CD14-positive monocyte (primary cell): ENCODE measurements at regions not wholly inside any gene's neighbourhood (a gene's known extent, or its start where the extent isn't known, plus 50 kb on each side); places are given as distances from the start of the nearest gene placed in this dataset.

Source experiments
- DNase-seq, 3 donors: peaks; one replicate each; pipeline ENCODE4 v3.0.0-alpha.2; 2011 to 2022
- H2AFZ ChIP-seq: 2 replicates; pipeline ENCODE4 v1.6.0; 2012; ENCODE audit warnings: mild to moderate bottlenecking, low read depth, low read length, inconsistent platforms; ENCODE audit not compliant: insufficient read depth, poor library complexity, severe bottlenecking
- H3K27ac ChIP-seq, 2 donors: 1 replicate in 1 of 2; 2 replicates in 1 of 2; pipeline ENCODE4 v1.5.1; 2012 to 2013; ENCODE audit warnings: low read length in 2 of 2, control low read depth in 1 of 2, inconsistent platforms in 1 of 2, low read depth in 1 of 2, mild to moderate bottlenecking in 1 of 2
- H3K27me3 ChIP-seq, 2 donors: one replicate each; pipeline versions ENCODE4 v1.6.0 to v1.6.1; 2011 to 2013; ENCODE audit warnings: low read length in 2 of 2; ENCODE audit not compliant: control insufficient read depth in 2 of 2, insufficient read depth in 2 of 2
- H3K36me3 ChIP-seq, 2 donors: replicated peaks in 1 of 2; 1 replicate in 1 of 2; 2 replicates in 1 of 2; pipeline versions ENCODE4 v1.5.1 to v1.6.1; 2012 to 2013; ENCODE audit warnings: low read length in 2 of 2, control low read depth in 1 of 2, inconsistent platforms in 1 of 2, mild to moderate bottlenecking in 1 of 2; ENCODE audit not compliant: insufficient read depth in 2 of 2, control insufficient read depth in 1 of 2
- H3K4me1 ChIP-seq, 2 donors: 1 replicate in 1 of 2; 2 replicates in 1 of 2; pipeline versions ENCODE4 v1.5.1 to v1.6.1; 2012 to 2013; ENCODE audit warnings: low read length in 2 of 2, control low read depth in 1 of 2, inconsistent platforms in 1 of 2, mild to moderate bottlenecking in 1 of 2, moderate library complexity in 1 of 2; ENCODE audit not compliant: insufficient read depth in 2 of 2, control insufficient read depth in 1 of 2
- H3K4me2 ChIP-seq: replicated peaks from 2 replicates; pipeline ENCODE3; 2012; ENCODE audit warnings: low read length, moderate library complexity, mild to moderate bottlenecking; ENCODE audit not compliant: poor library complexity, severe bottlenecking; ENCODE audit errors: extremely low read depth
- H3K4me3 ChIP-seq, 3 experiments: fragments of 200-600 bp in 1 of 3; sonication (generic) in 1 of 3; replicated peaks in 1 of 3; 1 replicate in 2 of 3; 2 replicates in 1 of 3; pipeline ENCODE4 v1.5.1; 2011 to 2013; ENCODE audit warnings: low read length in 3 of 3, mild to moderate bottlenecking in 3 of 3, control low read depth in 2 of 3, low read depth in 2 of 3, inconsistent platforms in 1 of 3, moderate library complexity in 1 of 3
- H3K79me2 ChIP-seq: 2 replicates; pipeline ENCODE4 v1.6.0; 2012; ENCODE audit warnings: mild to moderate bottlenecking, control low read depth, inconsistent platforms, low read length, moderate library complexity; ENCODE audit not compliant: insufficient read depth
- H3K9ac ChIP-seq: 2 replicates; pipeline ENCODE4 v1.6.0; 2017; ENCODE audit warnings: low read length, mild to moderate bottlenecking; ENCODE audit not compliant: insufficient read depth, poor library complexity, severe bottlenecking
- H3K9me3 ChIP-seq, 2 donors: replicated peaks in 1 of 2; 1 replicate in 1 of 2; 2 replicates in 1 of 2; pipeline versions ENCODE4 v1.5.1 to v1.6.1; 2012 to 2013; ENCODE audit warnings: low read length in 2 of 2, control low read depth in 1 of 2; ENCODE audit not compliant: control insufficient read depth in 1 of 2, insufficient read depth in 1 of 2
- H4K20me1 ChIP-seq: 2 replicates; pipeline ENCODE4 v1.6.0; 2012; ENCODE audit warnings: mild to moderate bottlenecking, low read length, control low read depth, moderate library complexity; ENCODE audit not compliant: insufficient read depth
- H3K27ac Mint-ChIP-seq, 7 donors: one replicate each; pipeline ENCODE4 v1.8.0; 2020; ENCODE audit warnings: mild to moderate bottlenecking in 7 of 7, mixed read lengths in 7 of 7, moderate library complexity in 6 of 7, inconsistent platforms in 2 of 7
- H3K27me3 Mint-ChIP-seq, 3 donors: one replicate each; pipeline ENCODE4 v1.8.0; 2021 to 2022; ENCODE audit warnings: low read depth in 3 of 3, mild to moderate bottlenecking in 3 of 3, mixed read lengths in 3 of 3, moderate library complexity in 3 of 3, inconsistent platforms in 1 of 3
- H3K36me3 Mint-ChIP-seq, 2 donors: one replicate each; pipeline ENCODE4 v1.8.0; 2020; ENCODE audit warnings: mixed read lengths in 2 of 2, inconsistent platforms in 1 of 2, mild to moderate bottlenecking in 1 of 2
- H3K4me1 Mint-ChIP-seq: one replicate; pipeline ENCODE4 v1.8.0; 2020; ENCODE audit warnings: mild to moderate bottlenecking, mixed read lengths
- H3K4me3 Mint-ChIP-seq, 2 donors: one replicate each; pipeline ENCODE4 v1.8.0; 2020; ENCODE audit warnings: mild to moderate bottlenecking in 2 of 2, mixed read lengths in 2 of 2, moderate library complexity in 1 of 2
- H3K9me3 Mint-ChIP-seq, 7 donors: one replicate each; pipeline ENCODE4 v1.8.0; 2020 to 2022; ENCODE audit warnings: mixed read lengths in 7 of 7, mild to moderate bottlenecking in 6 of 7, moderate library complexity in 6 of 7, inconsistent platforms in 2 of 7
- CTCF ChIP-seq: fragments of 200-600 bp; IDR thresholded peaks from one replicate; pipeline ENCODE4 v1.8.0; 2022; ENCODE audit warnings: antibody characterized with exemption, mild to moderate bottlenecking
- WGBS: methylation state at CpG from one replicate; pipeline ENCODE4 v1.1.5; 2013; ENCODE audit warnings: missing lambda C conversion rate; ENCODE audit not compliant: insufficient coverage; 5-methylcytosine and 5-hydroxymethylcytosine counted together
- intact Hi-C, 2 donors: fragments of 100-400 bp; cut with micrococcal nuclease; formaldehyde crosslinking; loops; one replicate each; pipeline versions ENCODE4 v1.15.0 to v1.15.1; 2023

GRCh38 chr18:25497151-25497794 is 145.3 kb upstream of the ZNF521 start:
- H3K27me3 ChIP-seq, result no peaks in the 10 kb centered on the region
- H4K20me1 ChIP-seq, result no peaks in the 10 kb centered on the region
- Mint-ChIP-seq H3K27ac (no peak overlapping the region), H3K9me3 (peaks cover 0 to 5% (median 2%) of the 10 kb centered on the region in 7 donors), H3K27me3 (no peaks in the 10 kb centered on the region), H3K36me3 (no peaks in the 10 kb centered on the region), H3K4me3 (no peak overlapping the region), H3K4me1 (no peaks in the 10 kb centered on the region)
- H3K36me3 ChIP-seq, result no peaks in the 10 kb centered on the region
- H3K4me3 ChIP-seq, result no peak overlapping the region
- no peaks in the 10 kb centered on the region for H3K79me2 ChIP-seq
- H3K9ac ChIP-seq, result no peak overlapping the region
- TF ChIP-seq CTCF, result no peak
- no peaks in the 10 kb centered on the region for H3K4me1 ChIP-seq
- H3K9me3 ChIP-seq, result no peaks in the 10 kb centered on the region
- no peak overlapping the region for H3K27ac ChIP-seq
- no CpG with 5 or more reads among the region's 2 CpGs for whole genome bisulfite sequencing
- intact Hi-C loops, result no loop called here
- H3K4me2 ChIP-seq, result no peak overlapping the region
- no peak for DNase-seq
- no peak overlapping the region for H2AFZ ChIP-seq

DNA sequence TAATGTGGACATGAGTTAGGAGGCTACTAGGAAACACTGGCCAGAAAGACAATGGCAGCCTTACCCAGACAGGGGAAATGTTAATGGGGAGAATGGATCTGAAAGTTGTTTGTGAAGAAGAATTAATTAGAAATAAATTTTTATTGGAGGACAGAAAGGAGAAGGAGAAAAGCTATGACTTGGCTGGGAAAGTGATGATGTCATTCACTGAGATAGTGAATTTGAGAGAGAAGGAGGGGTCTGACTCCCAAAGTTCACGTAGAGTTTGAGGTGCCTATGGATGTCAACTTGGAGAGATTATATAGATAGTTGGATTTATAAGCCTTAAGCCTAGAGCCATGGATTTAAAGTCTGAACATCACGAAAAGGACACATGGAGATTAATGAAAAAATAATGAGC is 144.6 kb upstream of the ZNF521 start:
- intact Hi-C loops, result no loop called here
- no peak for TF ChIP-seq CTCF
- H3K4me1 Mint-ChIP-seq, result no peaks in the 10 kb centered on the region
- Histone ChIP-seq H3K9me3 (no peaks in the 10 kb centered on the region), H3K4me2 (no peak overlapping the region), H2AFZ (no peak overlapping the region), H3K36me3 (no peaks in the 10 kb centered on the region), H3K4me3 (no peak overlapping the region), H3K9ac (no peak overlapping the region), H3K4me1 (no peaks in the 10 kb centered on the region), H3K27me3 (no peaks in the 10 kb centered on the region), H4K20me1 (no peaks in the 10 kb centered on the region), H3K79me2 (no peaks in the 10 kb centered on the region), H3K27ac (no peak overlapping the region)
- H3K27me3 Mint-ChIP-seq, result no peaks in the 10 kb centered on the region
- no peak overlapping the region for H3K27ac Mint-ChIP-seq
- DNase-seq, result no peak
- no peak overlapping the region for H3K4me3 Mint-ChIP-seq
- H3K36me3 Mint-ChIP-seq, result no peaks in the 10 kb centered on the region
- WGBS, result 20% methylated on average over 1 of the region's 2 CpGs
- peaks cover 0 to 8% (median 3%) of the 10 kb centered on the region in 7 donors for H3K9me3 Mint-ChIP-seq
